Effector memory CD8-positive, alpha-beta T cell (primary cell): ENCODE measurements at regions not wholly inside any gene's neighbourhood (a gene's known extent, or its start where the extent isn't known, plus 50 kb on each side); places are given as distances from the start of the nearest gene placed in this dataset.
A peak's percentile ranks its signal among the peaks of the same experiment; 100 is the strongest.

Experiments used
- ATAC-seq: fragments of 150-1000 bp; cut with Tn5 transposase; replicated peaks from 2 replicates; pipeline ENCODE4 v1.10.0; 2021; ENCODE audit warnings: mild to moderate bottlenecking, moderate library complexity
- DNase-seq, 3 experiments: peaks; one replicate each; pipeline ENCODE4 v3.0.0; 2021
- H3K27ac Mint-ChIP-seq, 2 donors: one replicate each; pipeline ENCODE4 v1.8.0; 2022; ENCODE audit warnings: mild to moderate bottlenecking in 2 of 2, mixed read lengths in 2 of 2, moderate library complexity in 2 of 2
- H3K27me3 Mint-ChIP-seq, 2 donors: one replicate each; pipeline ENCODE4 v1.8.0; 2022; ENCODE audit warnings: mixed read lengths in 2 of 2
- H3K36me3 Mint-ChIP-seq: one replicate; pipeline ENCODE4 v1.8.0; 2022; ENCODE audit warnings: mild to moderate bottlenecking, moderate library complexity, mixed read lengths; ENCODE audit not compliant: insufficient read depth
- H3K4me1 Mint-ChIP-seq, 2 donors: one replicate each; pipeline ENCODE4 v1.8.0; 2022; ENCODE audit warnings: low read depth in 2 of 2, mixed read lengths in 2 of 2
- H3K4me3 Mint-ChIP-seq, 2 donors: one replicate each; pipeline ENCODE4 v1.8.0; 2022; ENCODE audit warnings: mild to moderate bottlenecking in 2 of 2, mixed read lengths in 2 of 2, moderate library complexity in 2 of 2
- H3K9me3 Mint-ChIP-seq, 2 donors: one replicate each; pipeline ENCODE4 v1.8.0; 2022; ENCODE audit warnings: mixed read lengths in 2 of 2

- ATAC-seq (no peak), DNase-seq (no peak)
- H3K4me1 Mint-ChIP-seq, result no peaks in the 10 kb centered on the region
- H3K27ac Mint-ChIP-seq, result no peak overlapping the region
- no peaks in the 10 kb centered on the region for H3K36me3 Mint-ChIP-seq
- no peaks in the 10 kb centered on the region for H3K27me3 Mint-ChIP-seq
- no peak overlapping the region for H3K4me3 Mint-ChIP-seq
- no peaks in the 10 kb centered on the region for H3K9me3 Mint-ChIP-seq
Measured at GRCh38 chr21:24353492-24353891, 1253.8 kb downstream of the MRPL39 start.

DNA sequence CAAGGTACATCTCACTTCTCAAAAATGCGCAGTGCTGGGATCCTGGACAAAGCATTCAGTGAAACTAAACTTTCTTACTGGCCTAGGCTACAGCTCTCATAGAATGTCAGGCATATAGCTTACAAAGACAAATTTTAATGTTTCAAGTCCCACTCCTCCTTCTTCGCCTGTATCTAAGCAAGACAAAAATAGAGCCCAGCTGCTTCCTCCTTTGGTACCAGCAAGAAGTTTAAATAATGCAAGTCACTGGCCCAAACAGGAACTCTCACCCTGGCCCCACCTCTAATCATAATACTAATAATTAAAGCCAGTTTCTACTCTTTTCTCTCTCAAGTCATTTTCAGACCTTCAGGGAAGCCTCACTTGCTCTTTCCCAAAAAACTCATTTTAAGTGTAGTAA, 1267.9 kb downstream of the MRPL39 start:
- ATAC-seq (no peak), DNase-seq (no peak)
- no peaks in the 10 kb centered on the region for H3K27me3 Mint-ChIP-seq
- peaks cover 3 to 16% of the 10 kb centered on the region in 2 donors for H3K9me3 Mint-ChIP-seq
- H3K4me3 Mint-ChIP-seq, result no peak overlapping the region
- H3K27ac Mint-ChIP-seq, result no peak overlapping the region
- no peaks in the 10 kb centered on the region for H3K36me3 Mint-ChIP-seq
- no peaks in the 10 kb centered on the region for H3K4me1 Mint-ChIP-seq

- no peaks in the 10 kb centered on the region for H3K27me3 Mint-ChIP-seq
- no peaks in the 10 kb centered on the region for H3K36me3 Mint-ChIP-seq
- no peak overlapping the region for H3K4me3 Mint-ChIP-seq
- no peaks in the 10 kb centered on the region for H3K4me1 Mint-ChIP-seq
- no peak for ATAC-seq
- H3K9me3 Mint-ChIP-seq, result peaks cover 6 to 14% of the 10 kb centered on the region in 2 donors
- DNase-seq, result no peak
- H3K27ac Mint-ChIP-seq, result no peak overlapping the region
Measured at GRCh38 chr21:24336491-24336890, 1270.8 kb downstream of the MRPL39 start.

DNA sequence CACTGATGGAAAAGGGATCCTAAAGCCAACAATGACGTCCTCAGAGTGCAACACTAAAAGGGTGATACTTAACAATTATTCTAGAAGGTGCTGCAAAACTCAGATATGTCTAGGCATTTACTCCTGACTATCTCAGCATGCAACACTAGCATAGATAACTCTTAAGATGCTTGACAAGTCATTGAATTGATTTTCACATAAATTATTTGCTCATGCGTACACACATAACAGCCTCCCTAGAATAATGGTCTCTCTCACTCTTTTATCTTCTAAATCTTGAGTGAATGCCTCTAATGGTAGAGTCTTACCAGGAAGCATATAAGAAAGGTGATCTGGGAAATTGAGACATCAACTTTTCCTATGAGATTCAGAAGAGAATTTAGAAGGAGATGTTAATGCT, 1283.7 kb downstream of the MRPL39 start:
- Mint-ChIP-seq H3K27me3 (no peaks in the 10 kb centered on the region), H3K4me1 (no peaks in the 10 kb centered on the region), H3K27ac (no peak overlapping the region), H3K4me3 (no peak overlapping the region), H3K9me3 (peaks cover 0 to 2% of the 10 kb centered on the region in 2 donors), H3K36me3 (no peaks in the 10 kb centered on the region)
- DNase-seq (no peak), ATAC-seq (no peak)

DNA sequence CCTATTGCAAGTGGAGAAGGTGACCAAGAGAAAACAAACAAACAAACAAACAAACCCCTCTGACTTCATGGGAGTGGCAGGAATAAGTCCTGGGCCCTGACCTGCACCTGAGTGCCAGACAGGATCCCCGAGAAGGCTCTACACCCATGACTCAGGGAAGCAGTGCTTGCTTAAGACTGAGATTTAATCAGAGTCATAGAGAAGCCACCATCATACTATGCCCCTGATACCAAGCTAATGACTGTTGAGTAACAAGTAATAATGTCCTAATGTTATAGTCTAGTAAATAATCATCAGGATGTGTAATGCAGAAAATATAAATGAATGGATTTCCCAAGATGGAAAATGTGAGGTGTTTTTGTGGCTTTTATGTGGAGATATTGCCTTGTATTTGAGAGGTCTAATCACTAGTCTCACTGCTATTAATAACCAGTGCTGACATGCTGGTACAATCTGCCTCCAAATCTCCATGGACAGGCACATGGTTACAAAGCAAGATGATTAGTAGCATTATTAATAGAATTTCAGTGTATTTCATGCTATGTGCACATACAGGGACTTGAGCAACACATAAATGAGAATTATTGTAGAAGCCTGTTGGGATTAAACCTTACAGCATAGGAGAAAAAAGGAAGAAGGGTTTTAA, 1290.9 kb downstream of the MRPL39 start:
- DNase-seq (no peak), ATAC-seq (no peak)
- Mint-ChIP-seq H3K36me3 (no peaks in the 10 kb centered on the region), H3K4me3 (no peak overlapping the region), H3K27ac (no peak overlapping the region), H3K9me3 (peaks cover 0 to 1% of the 10 kb centered on the region in 2 donors), H3K27me3 (no peaks in the 10 kb centered on the region), H3K4me1 (no peaks in the 10 kb centered on the region)

GRCh38 chr21:24310788-24311187, 1296.5 kb downstream of the MRPL39 start:
- ATAC-seq, result no peak
- Mint-ChIP-seq H3K27ac (no peak overlapping the region), H3K9me3 (peaks cover 0 to 9% of the 10 kb centered on the region in 2 donors), H3K4me1 (no peaks in the 10 kb centered on the region), H3K36me3 (no peaks in the 10 kb centered on the region), H3K27me3 (no peaks in the 10 kb centered on the region), H3K4me3 (no peak overlapping the region)
- no peak for DNase-seq

DNA sequence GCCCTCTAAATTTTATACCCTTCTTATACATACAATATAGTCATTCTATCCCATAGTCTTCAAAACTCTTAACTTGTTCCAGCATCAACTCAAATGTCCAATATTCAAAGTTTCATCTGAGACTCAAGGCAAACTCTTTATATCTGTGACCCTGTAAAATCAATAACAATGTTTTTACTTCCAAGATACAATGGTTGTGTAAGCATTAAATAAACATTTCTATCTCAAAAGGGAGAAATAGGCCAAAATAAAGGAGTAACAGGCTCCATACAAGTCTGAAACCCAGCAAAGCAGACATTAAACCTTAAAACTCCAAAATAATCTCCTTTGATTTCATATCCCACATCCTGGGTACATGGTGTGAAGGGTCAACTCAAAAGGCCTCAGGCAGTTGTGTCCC, 1299.1 kb downstream of the MRPL39 start:
- ATAC-seq (no peak), DNase-seq (no peak)
- Mint-ChIP-seq H3K9me3 (peaks cover 0 to 7% of the 10 kb centered on the region in 2 donors), H3K36me3 (no peaks in the 10 kb centered on the region), H3K4me3 (no peak overlapping the region), H3K27ac (no peak overlapping the region), H3K27me3 (no peaks in the 10 kb centered on the region), H3K4me1 (no peaks in the 10 kb centered on the region)

DNA sequence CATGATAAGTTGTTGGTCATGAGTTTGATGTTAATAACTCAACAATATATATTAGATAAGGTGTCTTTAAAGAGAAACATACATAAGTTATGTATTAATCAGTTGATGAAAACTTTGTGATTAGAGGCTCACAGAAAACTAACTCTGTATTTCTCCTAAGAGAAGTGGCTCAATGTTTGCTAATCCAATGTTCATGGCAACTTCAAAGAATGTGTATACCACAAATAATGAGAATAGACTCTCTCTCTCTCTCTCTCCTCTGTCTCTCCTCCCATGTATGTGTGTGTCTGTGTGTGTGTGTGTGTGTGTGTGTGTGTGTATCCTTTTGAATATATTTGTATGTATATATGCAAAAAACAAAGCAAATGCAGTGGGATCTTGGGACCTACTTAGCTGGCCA, 1304.9 kb downstream of the MRPL39 start:
- Mint-ChIP-seq H3K36me3 (no peaks in the 10 kb centered on the region), H3K27ac (no peak overlapping the region), H3K27me3 (no peaks in the 10 kb centered on the region), H3K4me3 (no peak overlapping the region), H3K4me1 (no peaks in the 10 kb centered on the region), H3K9me3 (peaks cover 0 to 2% of the 10 kb centered on the region in 2 donors)
- ATAC-seq, result no peak
- DNase-seq, result no peak

DNA sequence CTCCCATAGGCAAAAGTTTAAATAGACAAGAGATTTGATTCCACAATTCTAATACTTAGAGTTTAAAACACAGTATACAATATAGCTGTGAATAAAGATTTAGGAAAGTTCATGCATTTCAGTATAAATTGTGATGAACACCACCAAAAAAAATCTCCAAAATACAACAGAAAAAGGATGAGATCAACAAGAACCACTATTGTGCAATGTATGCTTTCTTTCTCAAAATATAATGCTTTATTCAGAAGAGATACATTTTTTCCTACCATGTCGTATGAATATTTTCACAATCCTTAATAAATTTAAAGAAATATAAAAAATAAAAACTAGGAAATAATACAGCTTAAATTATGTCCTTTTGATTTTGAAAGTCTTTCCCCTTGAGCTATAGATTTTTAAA, 1309.2 kb downstream of the MRPL39 start:
- no peak for ATAC-seq
- DNase-seq, result no peak
- no peaks in the 10 kb centered on the region for H3K27me3 Mint-ChIP-seq
- H3K4me1 Mint-ChIP-seq, result no peaks in the 10 kb centered on the region
- no peak overlapping the region for H3K4me3 Mint-ChIP-seq
- H3K9me3 Mint-ChIP-seq, result no peaks in the 10 kb centered on the region
- no peaks in the 10 kb centered on the region for H3K36me3 Mint-ChIP-seq
- H3K27ac Mint-ChIP-seq, result no peak overlapping the region

GRCh38 chr21:24294171-24294570, 1313.1 kb downstream of the MRPL39 start:
- H3K9me3 Mint-ChIP-seq, result peaks cover 0 to 1% of the 10 kb centered on the region in 2 donors
- DNase-seq (no peak), ATAC-seq (no peak)
- no peak overlapping the region for H3K27ac Mint-ChIP-seq
- H3K36me3 Mint-ChIP-seq, result no peaks in the 10 kb centered on the region
- H3K4me1 Mint-ChIP-seq, result no peaks in the 10 kb centered on the region
- H3K27me3 Mint-ChIP-seq, result no peaks in the 10 kb centered on the region
- H3K4me3 Mint-ChIP-seq, result no peak overlapping the region

- no peak for DNase-seq
- Mint-ChIP-seq H3K4me3 (no peak overlapping the region), H3K36me3 (no peaks in the 10 kb centered on the region), H3K27ac (no peak overlapping the region), H3K9me3 (peaks cover 0 to 1% of the 10 kb centered on the region in 2 donors), H3K4me1 (no peaks in the 10 kb centered on the region), H3K27me3 (no peaks in the 10 kb centered on the region)
- peak; percentile 12 for ATAC-seq
Measured at GRCh38 chr21:24290151-24290833, 1317.0 kb downstream of the MRPL39 start.

- H3K36me3 Mint-ChIP-seq, result no peaks in the 10 kb centered on the region
- no peaks in the 10 kb centered on the region for H3K27me3 Mint-ChIP-seq
Measured at GRCh38 chr21:24289539-24289938, 1317.7 kb downstream of the MRPL39 start.

DNA sequence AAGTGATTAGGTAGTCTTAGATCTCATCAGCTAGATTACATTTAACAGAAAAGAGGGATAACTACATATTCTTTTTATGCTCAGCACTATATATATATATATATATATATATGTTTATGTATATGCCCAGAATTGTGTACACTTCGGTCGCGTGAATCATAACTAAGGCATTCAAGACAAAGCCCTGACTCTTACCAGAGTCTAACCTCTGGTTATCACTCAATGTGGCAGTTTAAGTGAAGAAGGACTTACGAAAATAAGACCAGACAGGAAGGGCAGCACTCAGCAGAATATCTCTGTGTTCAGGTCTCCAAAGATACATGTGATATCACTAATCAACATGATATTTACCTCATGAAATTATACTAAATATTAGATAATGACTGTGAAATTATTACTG, 1326.7 kb downstream of the MRPL39 start:
- Mint-ChIP-seq H3K27ac (no peak overlapping the region), H3K9me3 (peaks cover 8 to 11% of the 10 kb centered on the region in 2 donors), H3K27me3 (no peaks in the 10 kb centered on the region), H3K4me3 (no peak overlapping the region), H3K4me1 (no peaks in the 10 kb centered on the region), H3K36me3 (no peaks in the 10 kb centered on the region)
- ATAC-seq, result no peak
- DNase-seq, result no peak

More at GRCh38 chr21:24289539-24289938, 1317.7 kb downstream of the MRPL39 start:
- Mint-ChIP-seq H3K4me1 (no peaks in the 10 kb centered on the region), H3K4me3 (no peak overlapping the region), H3K9me3 (peaks cover 0 to 3% of the 10 kb centered on the region in 2 donors), H3K27ac (no peak overlapping the region)
- no peak for DNase-seq
- no peak for ATAC-seq

- peaks cover 7 to 8% of the 10 kb centered on the region in 2 donors for H3K9me3 Mint-ChIP-seq
- no peaks in the 10 kb centered on the region for H3K27me3 Mint-ChIP-seq
- ATAC-seq (no peak), DNase-seq (no peak)
- no peaks in the 10 kb centered on the region for H3K36me3 Mint-ChIP-seq
- H3K4me1 Mint-ChIP-seq, result no peaks in the 10 kb centered on the region
- no peak overlapping the region for H3K4me3 Mint-ChIP-seq
- H3K27ac Mint-ChIP-seq, result no peak overlapping the region
Measured at GRCh38 chr21:24278711-24279110, 1328.6 kb downstream of the MRPL39 start.
